Astrocyte of the spinal cord (primary cell): ENCODE measurements at regions not wholly inside any gene's neighbourhood (a gene's known extent, or its start where the extent isn't known, plus 50 kb on each side); places are given as distances from the start of the nearest gene placed in this dataset.

Experiments used
- DNase-seq: peaks from one replicate; pipeline ENCODE4 v3.0.0; 2011; ENCODE audit warnings: low read depth, low spot score
- H3K4me3 ChIP-seq: 2 replicates; pipeline ENCODE4 v1.5.1; 2011; ENCODE audit warnings: low read depth, mild to moderate bottlenecking, low read length, moderate library complexity
- CTCF ChIP-seq: IDR thresholded peaks from 2 replicates; pipeline ENCODE4 v1.5.1; 2012; ENCODE audit warnings: low read depth, mild to moderate bottlenecking, low read length, inconsistent platforms
- in situ Hi-C: cut with HindIII; loops from 2 replicates; pipeline ENCODE4 v1.10.0; 2017; ENCODE audit warnings: low sequenced_read_pairs

GRCh38 chr5:10860196-10860543 lies 99.1 kb upstream of the DAP start:
- no peak for TF ChIP-seq CTCF
- no peak for DNase-seq
- in situ Hi-C loops, result no loop called here

GRCh38 chr5:10859393-10860195 lies 98.6 kb upstream of the DAP start:
- in situ Hi-C loops, result no loop called here

More at GRCh38 chr5:10860196-10860543, 99.1 kb upstream of the DAP start:
- H3K4me3 ChIP-seq, result no peak overlapping the region

GRCh38 chr5:10858945-10859344 lies 97.9 kb upstream of the DAP start:
- no peak overlapping the region for H3K4me3 ChIP-seq
- no peak for DNase-seq
- in situ Hi-C loops, result no loop called here
- TF ChIP-seq CTCF, result no peak

More at GRCh38 chr5:10859393-10860195, 98.6 kb upstream of the DAP start:
- TF ChIP-seq CTCF, result no peak
- H3K4me3 ChIP-seq, result no peak overlapping the region
- DNase-seq, result no peak

GRCh38 chr5:10858307-10858706 lies 97.3 kb upstream of the DAP start:
- no peak for TF ChIP-seq CTCF
- in situ Hi-C loops, result no loop called here
- no peak for DNase-seq
- no peak overlapping the region for H3K4me3 ChIP-seq

GRCh38 chr5:10857338-10857733 lies 96.3 kb upstream of the DAP start:
- no peak overlapping the region for H3K4me3 ChIP-seq
- TF ChIP-seq CTCF, result no peak
- in situ Hi-C loops, result no loop called here
- DNase-seq, result no peak

- peak; percentile 82 for DNase-seq
- no peak overlapping the region for H3K4me3 ChIP-seq
Observed at GRCh38 chr5:10856683-10857337, 95.8 kb upstream of the DAP start.

More at GRCh38 chr5:10856683-10857337, 95.8 kb upstream of the DAP start:
- in situ Hi-C loops, result no loop called here
- TF ChIP-seq CTCF, result peak; percentile 98
